GM18508 (cell line): ENCODE measurements at regions not wholly inside any gene's neighbourhood (a gene's known extent, or its start where the extent isn't known, plus 50 kb on each side); places are given as distances from the start of the nearest gene placed in this dataset.
"Not testable (repeated sequence)": the region's sequence is repeated elsewhere in the genome, so short reads cannot be mapped to it uniquely, and the experiment has no call there.

Source experiments
- ATAC-seq: cut with Tn5 transposase; IDR thresholded peaks from one replicate; pipeline ENCODE4 v1.9.1; 2021; ENCODE audit warnings: moderate number of reproducible peaks; ENCODE audit not compliant: insufficient read depth, unreplicated experiment

DNA sequence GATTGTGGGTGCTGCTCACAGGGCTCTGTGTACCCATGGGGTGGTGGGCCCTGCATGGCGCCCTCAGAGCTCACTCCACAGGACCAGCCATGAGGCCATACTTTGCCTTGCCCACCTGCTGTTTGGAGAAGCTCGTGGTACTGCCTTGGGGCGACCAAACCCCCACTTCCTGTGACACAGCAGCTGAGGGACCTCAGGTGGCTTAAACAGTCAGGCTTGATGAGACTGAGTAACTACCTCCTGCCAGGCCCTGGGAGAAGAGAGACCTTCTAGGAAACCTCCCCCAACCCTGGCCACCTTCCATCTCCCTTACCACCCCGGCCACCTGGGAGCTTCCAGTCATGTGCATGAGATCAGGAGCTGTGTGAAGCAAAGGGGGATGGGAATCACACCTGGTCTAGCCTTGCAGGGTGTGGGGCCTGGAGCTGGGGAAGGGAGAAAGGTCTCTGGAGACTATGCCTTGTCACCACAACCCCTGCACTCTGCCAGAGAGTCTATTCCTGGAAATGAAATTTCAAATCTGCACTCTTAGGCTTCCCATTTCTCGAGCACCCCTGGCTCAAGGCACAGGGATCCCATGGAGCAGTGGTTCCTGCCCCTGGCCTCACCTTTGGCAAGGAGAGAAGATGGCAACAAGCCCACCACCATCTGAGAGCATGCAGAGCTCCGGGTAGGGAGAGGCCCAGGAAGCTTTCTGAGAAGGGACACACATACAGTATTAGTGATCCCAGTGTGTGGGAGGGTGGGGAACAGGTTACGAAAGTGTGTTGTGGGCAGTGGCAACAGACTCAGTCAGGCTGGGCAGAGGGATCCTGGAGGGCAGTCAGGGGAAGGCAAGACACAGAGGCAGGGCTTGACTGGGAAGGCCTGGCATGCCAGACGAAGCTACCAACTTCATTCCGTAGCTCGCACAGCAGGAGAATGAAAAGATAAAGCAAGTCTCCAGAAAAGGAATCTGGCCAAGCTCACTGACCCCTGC, 125.0 kb downstream of the URI1 start:
- no peak for ATAC-seq

DNA sequence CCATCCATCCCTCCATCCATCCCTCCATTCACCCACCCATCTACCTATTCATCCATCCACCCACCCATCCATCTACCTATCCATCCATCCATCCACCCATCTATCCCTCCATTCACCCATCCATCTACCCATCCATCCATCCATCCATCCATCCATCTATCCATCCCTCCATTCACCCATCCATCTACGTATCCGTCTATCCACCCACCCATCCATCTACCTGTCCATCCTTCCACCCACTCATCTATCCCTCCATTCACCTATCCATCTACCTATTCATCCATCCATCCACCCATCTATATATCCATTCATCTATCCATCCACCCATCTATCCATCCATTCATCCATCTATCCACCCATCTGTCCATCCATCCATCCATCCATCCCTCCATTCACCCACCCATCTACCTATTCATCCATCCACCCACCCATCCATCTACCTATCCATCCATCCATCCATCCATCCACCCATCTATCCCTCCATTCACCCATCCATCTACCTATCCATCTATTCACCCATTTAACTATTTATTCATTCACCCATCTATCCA, 126.0 kb downstream of the URI1 start:
- not testable (repeated sequence) for ATAC-seq

DNA sequence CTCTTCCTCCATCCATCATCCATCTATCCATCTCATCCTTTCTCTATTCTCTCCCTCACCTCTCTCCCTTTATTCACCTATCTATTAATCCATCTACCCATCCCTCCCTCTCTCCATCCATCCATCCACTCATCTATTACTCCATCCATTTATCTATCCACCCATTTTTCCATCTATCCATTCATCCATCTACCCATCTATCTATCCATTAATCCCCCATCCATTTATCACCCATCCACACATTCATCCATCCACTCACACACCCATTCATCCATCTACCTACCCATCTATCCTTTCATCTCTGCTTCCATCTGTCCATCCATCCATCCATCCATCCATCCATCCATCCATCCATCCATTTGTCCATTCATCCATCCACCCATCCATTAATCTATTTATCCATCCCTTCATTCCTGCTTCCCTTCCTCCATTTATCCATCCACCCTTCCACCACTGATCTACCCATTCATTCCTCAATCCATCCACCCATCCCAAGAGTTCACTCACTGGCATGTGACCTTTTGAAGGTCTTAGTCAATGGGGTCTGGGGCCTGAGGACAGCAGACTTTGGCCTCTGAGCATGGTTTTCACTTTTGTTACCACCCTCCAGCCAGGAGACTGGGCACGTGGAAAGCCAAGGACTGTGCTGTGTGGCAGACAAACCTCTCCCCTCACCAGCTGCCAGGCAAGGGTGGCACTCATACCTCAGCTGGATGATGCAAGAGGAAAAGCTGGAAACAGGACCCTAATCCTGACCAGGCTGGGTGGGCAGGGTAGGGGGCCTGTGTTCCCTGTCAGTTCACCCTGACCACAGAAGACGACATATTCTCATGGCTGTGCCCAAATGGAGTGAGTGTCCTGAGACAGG, 126.7 kb downstream of the URI1 start:
- ATAC-seq: no peak

DNA sequence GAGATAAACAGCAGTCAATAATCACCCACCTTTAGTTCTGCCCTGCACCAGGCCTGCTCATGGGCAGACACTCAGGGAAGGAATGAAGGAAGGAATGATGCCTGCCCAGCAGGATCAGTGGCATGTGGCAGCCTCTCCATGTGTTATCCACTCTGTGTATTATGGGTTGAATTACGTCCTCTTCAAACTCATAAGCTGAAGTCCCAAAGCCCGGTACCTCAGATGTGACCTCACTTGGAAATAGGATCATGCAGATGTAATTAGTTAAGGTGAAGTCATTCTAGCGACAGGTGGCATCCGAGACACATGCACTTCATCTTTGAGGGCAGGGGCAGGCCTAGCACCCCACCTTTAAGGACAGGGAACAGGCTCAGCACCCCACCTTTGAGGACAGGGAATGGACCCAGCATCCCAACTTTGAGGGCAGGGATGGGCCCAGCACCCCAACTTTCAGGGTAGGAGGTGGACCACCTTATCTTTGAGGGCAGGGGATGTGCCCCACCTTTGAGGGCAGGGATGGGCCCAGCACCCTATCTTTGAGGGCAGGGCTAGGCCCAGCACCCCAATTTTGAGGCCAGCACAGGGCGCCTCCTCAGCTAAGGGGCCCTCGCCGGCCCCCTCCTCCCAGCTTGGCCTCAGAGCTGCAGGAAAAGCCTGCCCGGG, 127.6 kb downstream of the URI1 start:
- ATAC-seq: no peak

DNA sequence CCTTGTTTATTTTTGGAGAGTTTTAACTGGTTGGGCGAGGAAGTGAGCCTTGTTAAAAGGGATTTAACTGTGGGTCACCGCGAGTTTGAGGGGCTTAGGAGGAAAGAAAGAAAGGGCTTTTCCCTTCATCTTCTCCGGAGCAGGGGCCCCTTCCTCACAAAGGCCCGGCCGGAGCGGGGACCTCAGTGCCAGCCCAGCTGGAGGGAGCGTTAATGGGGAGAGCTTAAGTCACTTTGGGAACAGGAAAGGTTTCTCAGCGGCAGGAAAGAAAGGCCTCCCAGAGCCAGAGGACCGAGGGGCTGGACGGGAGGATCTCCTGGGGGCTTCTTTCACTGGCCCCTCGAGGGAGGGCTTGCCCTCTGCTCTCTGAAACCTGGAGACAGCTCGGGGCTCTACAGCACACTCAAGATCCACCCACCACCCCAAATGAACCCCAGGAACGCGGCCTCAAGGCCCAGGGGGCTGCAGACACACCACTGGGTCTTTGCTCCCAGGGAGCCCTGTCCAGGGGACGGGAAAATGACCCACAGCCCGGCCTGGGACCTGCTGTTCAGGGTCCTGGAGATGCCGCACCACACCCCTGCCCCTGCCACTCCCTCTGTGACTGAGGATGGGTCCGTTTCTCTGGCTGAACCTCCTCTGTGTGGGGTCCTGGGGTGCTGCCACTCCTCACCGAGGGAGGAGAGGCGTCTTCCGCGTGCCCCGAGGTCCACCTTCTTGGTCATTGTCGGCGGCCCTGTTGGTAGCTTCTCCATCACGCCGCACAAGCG, 128.3 kb downstream of the URI1 start:
- ATAC-seq: no peak

DNA sequence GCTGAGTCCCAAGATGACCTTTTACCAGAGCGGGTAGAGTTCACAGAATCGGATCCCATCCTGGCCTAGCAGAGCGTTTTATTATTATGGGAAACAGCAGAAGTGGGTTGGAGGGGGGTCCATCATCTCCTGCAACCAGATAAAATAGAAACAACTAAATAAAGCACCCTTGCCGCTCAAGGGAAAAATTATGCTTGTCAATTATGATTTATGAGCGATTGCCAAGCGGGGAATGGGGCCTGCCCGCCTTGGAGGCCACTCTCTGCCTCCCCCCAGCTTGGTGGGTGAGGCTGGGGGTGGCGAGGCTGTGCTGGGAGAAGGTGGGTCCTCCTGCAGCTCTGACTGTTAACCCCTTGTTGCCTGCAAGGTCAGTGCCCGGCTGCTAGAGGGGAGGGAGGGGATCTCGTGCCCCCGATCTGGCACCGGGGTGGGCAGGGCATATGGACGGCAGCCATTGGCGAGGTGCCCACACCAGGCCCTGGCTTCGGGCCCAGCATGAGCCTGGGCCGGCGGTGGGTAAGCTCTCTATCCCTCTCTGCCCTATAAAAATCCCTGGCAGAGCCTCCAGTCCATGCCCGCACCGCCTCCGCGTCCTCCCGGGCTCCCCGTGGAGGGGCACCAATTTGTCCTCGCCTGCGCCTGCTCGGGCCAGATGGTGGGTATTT, 129.1 kb downstream of the URI1 start:
- no peak for ATAC-seq

DNA sequence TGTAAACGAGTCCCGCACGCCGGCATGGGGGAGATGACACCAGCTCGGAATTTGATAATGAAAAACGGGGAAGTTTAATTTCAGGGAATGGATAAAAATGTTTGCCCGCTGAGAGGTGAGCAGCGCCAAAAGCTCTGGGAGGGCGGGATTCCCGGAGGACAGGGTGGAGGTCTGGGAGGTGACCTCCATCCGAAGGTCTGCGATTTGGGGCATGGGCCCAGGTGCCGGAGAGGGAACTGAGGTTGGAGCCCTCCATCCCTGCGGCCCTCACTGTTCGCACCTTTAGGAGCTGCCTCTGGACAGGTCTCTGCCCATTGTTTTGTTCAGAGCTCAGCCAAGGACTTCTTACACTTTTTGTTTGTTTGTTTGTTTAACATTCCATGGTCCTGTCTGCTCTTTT, 129.8 kb downstream of the URI1 start:
- no peak for ATAC-seq

DNA sequence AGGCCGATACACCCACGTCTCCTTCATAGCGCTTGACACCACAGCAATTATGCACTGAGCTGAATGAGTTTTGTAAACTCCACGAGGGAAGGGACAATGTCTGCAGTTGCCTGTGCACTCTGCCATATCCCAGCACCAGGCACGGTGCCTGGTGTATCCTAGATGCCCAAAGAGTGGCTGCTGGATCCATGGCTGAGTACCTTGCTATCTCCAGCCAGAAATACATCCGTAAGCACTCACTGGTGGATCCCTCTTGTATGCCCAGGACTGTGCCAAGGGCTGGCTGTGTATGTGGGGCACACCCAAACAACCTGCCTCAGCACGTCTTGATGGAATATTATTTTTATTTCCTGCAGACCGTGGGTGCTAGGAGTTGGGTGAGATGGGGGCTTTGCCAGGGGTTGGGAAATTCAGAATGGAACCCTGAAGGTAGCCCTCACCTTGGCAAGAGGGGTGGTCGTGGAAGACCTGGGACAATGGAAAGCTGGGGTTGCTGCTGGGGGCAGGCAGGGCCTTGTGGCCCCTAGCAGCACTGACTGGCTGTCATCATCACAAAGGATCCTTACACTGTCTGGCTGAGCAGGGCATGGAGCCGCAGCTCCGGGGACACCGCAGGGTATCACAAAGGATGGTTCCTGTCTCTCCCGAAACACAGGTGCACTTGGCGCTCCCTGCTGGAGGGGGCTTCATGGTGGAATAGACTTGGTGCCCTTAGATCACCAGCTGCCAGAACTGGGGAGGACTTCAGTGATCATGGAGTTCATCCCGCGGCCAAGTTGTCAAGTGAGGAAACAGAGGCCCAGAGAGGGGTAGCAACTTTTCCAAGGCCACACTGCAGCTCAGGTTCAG, 131.3 kb downstream of the URI1 start:
- ATAC-seq: no peak

DNA sequence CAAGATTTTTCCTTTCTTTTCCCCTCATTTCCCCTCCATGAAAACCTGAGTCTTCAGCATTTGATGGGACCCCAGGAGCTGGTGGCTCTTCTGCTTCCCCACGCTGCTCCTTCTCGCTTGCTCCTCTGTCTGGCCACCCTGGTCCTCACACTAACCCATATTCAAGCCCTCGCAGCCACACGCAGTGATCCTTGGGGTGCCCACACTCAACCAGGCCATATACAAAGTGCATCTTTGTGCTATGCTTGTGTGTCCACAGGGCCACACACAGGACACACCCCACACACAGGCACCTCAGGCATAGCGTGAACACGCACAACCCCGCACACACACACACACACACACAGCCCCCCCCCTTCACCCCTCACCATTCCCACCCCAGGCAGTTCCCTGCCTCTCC, 132.1 kb downstream of the URI1 start:
- ATAC-seq: no peak

DNA sequence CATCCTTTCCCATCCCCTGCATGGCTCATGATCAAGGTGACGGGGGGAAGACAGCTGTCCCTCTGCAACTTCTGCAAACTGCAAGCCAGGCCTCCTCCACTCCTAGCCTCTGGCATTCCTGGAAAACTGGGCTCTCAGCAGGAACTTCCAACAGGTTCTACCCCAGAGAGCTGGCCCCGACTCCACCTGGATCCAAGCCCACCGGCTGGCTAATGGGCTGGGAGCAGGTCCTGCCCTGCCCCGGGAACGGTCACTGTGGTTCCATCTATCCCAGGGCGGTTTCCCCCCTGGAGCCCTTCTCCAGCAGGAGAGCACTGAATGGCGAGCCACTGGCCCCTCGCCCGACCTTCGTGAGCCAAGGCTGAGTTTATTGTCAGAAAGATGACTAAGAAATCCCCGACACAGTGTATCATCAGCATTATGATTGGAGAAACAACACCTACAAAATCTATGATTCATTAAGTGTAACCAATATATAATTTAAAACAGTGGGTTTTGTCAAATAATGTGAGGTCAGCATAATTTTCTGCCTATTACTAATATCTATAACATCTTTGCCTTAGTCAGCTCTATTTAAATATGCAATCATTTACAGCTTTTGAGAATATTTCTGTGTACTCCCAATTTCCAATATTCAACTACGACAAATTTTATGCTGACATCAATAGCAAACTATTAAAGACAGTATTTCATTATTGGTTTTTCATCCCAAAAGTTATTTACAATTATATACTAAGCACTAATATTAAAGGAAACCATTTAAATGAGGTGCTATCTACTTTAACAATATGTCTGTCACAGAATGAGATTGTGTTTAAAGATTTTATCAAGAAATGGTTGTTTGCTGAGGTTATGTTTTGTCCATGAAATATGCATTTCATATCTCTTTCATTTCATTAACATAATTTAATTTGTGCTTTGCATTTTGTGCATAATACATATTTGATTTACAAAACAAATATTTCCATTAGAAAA, 133.0 kb downstream of the URI1 start:
- no peak for ATAC-seq

DNA sequence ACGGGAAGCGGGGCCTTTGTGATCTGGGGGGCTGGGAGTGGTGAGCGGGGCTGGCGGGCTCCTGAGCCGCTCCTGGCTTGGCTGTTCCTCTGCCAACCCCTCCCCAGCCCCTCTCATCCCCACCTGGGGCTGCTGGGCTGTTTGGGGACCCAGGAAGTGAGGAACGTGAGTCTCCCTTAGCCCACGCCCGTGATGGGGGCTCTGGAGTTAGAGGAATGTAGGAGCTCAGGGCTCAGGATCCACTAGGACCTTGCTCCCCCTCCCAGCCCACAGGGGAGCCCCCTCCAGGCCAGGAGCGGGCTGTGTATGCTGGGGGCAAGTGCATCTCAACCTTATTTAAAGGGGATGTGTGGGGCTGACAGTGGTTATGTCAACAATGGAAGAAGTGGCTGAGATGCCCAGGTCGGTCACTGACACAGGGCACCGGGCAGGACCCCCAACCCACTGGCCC, 134.1 kb downstream of the URI1 start:
- ATAC-seq: no peak

DNA sequence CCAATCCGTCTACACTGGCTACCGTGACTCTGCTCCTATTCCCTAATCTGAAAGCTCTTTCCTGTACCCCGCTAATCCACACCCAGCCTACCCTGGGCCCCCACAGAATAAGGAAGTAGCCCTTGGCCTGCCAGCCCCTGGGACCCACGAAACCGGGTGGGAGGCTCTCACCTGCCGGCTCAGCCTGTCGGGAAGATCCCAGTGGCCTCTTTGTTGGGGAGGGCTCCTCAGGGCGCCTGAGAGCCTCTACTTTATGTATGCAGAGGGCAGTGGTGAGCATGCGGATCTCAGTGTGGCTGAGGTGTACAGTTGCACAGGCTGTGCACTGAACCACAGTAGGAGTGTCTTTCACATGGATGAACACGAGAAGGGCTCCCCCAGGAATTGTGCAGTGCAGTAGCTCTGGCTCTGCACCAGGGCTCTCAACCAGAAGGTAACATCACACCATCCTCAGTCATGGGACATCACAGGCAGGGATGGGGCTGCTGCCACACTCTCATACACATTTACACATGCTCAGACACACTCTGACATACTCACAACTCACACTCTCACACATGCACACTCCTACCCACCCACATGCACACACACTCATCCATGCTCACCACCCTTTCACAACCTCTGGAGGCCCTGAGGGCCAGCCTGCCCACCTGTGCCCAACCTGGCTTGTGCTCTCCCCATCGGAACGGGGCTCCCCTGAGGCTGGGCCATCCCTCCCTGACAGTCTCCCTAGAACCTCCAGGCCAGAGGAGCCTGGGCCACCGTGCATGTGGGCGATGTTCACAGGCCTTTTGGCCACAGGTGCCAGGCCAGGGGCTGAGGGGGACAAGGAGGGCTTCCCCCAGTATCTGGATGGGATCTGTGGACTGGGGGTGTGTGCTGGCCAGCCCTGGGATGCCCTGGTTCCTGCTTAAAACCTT, 135.0 kb downstream of the URI1 start:
- no peak for ATAC-seq

DNA sequence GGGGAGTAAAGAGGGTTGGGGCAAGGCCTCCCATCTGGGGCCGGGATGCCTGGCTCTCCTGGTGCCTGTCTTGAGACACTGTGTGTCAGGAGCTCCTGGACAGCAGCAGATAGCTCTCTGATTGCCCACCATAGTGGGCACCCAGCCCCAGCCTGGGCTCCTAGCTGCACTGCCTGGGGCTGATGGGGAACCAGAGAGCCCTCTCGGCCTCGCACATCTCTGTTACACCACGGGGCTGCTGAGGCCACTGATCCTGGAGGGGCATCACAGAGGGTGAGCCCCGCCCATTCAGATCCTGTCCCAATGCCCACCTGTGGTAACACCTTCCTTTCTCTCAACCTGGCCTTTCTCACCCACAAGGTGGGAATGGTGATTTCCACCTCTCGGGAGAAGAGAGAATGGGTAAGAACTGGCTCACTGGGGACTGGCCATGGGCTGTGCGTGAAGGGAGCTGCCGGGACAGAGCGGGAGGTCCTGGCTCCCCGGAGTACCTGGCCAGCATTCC, 135.9 kb downstream of the URI1 start:
- no peak for ATAC-seq

DNA sequence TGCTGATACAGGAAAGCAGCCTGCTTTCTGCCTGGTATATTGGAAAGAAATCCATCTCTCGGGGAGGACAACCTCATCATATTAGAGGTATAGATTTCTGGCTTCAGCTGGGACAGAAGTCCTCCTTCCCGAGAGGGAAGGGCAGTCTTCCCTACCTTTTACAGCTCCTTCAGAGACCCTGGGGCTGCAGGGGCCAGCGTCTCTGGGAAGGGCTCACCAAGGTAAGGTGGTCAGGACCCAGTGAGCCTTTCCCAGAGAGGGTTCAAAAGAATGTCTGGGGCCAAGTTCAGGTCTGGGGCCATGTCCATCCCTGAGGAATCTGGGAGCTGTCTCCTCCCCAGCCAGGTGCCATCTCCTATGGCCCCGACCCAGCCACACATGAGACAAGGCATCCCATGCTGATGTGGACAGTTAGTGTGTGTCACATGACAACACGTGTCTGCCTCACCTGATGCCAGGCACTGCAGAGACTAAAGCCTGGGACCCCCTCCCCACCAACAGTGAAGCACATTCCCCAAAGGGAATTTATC, 136.4 kb downstream of the URI1 start:
- no peak for ATAC-seq

DNA sequence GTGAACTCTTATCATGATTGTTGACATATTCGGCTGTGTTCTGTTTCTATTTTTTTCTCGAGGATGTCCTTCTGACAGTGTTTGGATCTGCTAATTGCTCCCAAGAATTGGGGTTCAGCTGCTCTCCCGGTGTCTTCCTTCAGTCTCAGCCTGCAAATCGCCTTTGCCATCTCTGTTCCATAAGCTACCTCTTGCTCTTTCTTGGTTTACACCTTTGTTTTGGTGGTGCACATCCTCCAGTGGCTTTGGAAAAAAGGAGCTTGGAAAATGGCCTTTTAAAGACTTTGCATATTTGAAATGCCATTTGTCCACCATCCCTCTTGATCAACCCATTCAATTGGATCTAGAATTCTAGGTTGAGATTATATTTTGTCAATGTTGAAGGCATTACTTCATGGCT, 137.2 kb downstream of the URI1 start:
- no peak for ATAC-seq

DNA sequence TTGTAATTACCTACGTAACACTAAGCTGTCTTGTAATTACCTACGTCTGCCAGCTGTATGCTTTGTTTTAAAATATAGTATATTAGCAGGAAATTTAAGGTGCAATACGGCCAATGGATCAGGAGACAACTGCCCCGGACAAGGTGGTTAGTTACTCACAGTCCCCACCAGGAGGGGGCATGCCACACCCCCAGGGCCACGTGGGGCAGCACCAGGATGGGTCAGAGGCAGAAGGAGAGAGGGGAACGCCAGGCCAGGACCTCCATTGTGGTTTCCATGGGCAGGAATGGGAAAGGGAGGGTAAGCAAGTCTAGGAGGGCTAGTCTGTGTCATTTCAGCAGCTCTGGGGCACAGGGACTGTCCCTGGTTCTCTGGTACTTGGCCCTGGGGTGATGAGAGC, 140.1 kb downstream of the URI1 start:
- no peak for ATAC-seq
